GM21390 (cell line): ENCODE measurements at regions not wholly inside any gene's neighbourhood (a gene's known extent, or its start where the extent isn't known, plus 50 kb on each side); places are given as distances from the start of the nearest gene placed in this dataset.

Source experiments
- ATAC-seq: cut with Tn5 transposase; IDR thresholded peaks from one replicate; pipeline ENCODE4 v1.9.1; 2021; ENCODE audit not compliant: unreplicated experiment

- no peak for ATAC-seq
Observed at GRCh38 chr11:33420959-33421566, 163.9 kb downstream of the HIPK3 start.

- no peak for ATAC-seq
Observed at GRCh38 chr11:33419924-33420323, 162.7 kb downstream of the HIPK3 start.

- ATAC-seq, result no peak
Observed at GRCh38 chr11:33417121-33417520, 159.9 kb downstream of the HIPK3 start.

- ATAC-seq, result no peak
Observed at GRCh38 chr11:33413301-33413700, 156.1 kb downstream of the HIPK3 start.

- ATAC-seq, result no peak
Observed at GRCh38 chr11:33412241-33412640, 155.1 kb downstream of the HIPK3 start.

- ATAC-seq, result no peak
Observed at GRCh38 chr11:33411751-33412150, 154.6 kb downstream of the HIPK3 start.

- ATAC-seq, result no peak
Observed at GRCh38 chr11:33410086-33410765, 153.0 kb downstream of the HIPK3 start.
